GM19452 (cell line): ENCODE measurements at regions not wholly inside any gene's neighbourhood (a gene's known extent, or its start where the extent isn't known, plus 50 kb on each side); places are given as distances from the start of the nearest gene placed in this dataset.

Source experiments
- ATAC-seq: cut with Tn5 transposase; IDR thresholded peaks from one replicate; pipeline ENCODE4 v1.9.1; 2021; ENCODE audit not compliant: unreplicated experiment

DNA sequence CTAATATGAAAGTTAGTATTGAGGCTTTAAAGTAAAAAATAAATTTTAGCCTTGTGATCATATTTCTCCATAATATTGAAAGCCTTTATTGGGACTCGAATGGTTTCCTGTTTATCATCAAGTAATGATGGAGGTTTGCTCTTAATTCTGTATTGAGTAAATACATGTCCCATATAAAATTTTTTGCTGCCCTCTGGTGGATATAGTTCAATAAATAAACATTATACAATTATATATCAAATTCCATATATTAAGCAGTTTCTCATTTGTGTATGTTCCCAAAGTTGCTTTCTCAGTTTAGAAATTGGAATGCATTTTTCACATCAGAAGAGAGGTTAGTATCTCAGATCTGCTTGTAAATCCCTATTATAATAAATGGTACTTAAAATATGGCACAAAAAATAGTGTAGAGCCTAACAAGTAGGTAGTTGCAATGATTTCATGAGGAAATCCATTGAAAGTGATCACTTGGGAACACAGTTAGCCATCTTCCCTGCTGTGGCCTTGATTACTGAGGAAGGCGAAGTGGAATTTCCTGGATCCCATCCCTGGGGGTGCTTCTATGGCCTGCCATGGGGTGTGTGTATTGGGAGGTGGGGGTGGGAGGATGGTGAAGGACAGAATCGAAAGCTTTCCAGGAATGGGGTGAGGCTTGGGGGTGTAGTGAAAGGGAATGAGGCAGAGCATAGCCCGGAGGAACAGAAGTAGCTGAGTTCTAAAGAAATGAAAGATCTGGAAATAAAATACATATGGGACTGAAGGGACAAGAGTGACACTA, 84.1 kb upstream of the C21orf91 start:
- ATAC-seq: no peak

DNA sequence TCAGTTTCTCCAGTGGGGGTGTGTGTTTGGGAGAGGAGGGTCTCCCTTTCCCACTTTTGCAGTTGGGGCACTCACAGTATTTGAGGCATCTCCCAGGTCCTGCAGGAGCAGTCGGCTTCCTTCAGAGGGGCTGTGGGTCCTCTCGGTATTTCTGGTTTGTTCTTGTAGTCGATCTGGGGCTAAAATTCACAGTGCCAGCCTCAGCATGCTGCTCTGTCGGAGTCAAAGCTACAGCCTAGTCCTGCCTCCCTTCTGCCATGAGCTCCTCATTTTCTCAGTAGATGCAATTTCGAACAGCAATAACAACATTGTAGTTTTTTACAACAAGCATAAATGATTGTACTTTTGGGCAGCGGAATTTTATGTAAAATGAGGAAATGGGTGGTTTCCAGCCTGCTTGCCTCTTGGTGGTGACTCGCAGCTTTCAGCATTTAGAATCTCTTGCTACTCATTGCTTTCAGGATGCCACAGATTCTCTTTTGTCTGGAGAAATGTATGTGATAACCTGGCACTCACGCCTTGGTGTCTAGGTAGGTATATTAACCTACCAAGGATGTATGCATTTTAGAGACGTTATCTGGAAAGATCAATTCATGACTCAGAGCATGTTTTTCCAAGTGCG, 82.4 kb upstream of the C21orf91 start:
- ATAC-seq: no peak

DNA sequence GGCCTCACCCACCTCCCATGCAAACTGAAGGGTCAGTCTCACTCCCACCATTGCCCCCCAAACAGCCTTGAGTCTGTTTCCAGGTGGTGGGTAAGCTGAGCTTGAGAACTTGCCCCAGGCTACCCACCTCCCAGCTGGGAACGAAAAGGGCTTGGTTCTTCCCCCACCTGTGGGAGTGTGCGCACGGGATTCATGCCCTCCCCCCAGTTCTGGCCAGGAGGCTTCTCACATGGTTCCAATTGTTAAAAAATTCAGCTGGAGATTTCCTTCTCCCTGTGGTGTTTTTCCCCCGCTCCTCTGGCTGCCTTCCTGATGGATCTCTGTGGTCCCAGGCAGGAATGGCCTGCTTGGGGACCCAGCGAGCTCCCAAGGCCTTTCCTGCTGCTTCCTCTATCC, 81.8 kb upstream of the C21orf91 start:
- ATAC-seq: no peak

DNA sequence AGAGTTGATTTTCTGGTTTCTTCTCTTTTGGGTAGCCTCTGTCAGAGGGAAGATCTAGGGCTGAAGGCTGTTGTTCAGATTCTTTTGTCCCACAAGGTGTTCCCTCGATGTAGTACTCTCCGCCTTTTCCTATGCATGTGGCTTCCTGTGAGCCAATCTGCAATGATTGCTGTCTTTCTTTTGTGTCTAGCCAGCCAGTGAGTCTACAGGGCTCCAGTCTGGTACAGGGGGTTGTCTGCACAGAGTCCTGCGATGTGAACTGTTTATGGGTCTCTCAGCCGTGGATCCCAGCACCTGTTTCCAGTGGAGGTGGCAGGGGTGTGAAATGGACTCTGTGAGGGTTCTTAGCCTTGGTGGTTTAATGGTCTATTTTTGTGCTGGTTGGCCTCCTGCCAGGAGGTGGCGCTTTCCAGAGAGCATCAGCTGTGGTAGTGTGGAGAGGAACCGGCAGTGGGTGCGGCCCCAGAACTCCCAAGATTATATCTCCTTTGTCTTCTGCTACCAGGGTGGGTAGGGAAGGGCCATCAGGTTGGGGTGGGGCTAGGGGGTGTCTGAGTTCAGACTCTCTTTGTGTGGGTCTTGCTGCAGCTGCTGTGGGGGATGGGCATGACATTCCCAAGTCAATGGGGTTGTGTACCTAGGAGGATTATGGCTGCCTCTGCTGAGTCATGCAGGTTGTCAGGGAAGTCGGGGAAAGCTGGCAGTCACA, 81.3 kb upstream of the C21orf91 start:
- no peak for ATAC-seq

DNA sequence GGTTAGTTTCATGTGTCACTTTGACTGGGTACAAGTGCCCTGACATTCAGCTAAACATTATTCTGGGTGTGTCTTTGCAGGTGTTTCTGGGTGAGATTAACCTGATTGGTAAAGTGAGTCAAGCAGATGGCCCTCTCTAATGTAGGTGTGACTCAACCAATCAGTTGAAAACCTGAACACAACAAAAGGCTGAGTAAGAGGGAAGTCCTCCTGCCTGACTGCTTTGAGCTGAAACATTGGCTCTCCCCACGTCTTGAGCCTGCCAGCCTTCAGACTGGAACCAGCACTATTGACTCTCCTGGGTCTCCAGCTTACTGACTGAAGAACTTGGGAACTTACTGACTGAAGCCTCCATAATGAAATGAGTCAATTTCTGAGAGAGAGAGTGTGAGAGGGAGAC, 70.0 kb upstream of the C21orf91 start:
- ATAC-seq: no peak

DNA sequence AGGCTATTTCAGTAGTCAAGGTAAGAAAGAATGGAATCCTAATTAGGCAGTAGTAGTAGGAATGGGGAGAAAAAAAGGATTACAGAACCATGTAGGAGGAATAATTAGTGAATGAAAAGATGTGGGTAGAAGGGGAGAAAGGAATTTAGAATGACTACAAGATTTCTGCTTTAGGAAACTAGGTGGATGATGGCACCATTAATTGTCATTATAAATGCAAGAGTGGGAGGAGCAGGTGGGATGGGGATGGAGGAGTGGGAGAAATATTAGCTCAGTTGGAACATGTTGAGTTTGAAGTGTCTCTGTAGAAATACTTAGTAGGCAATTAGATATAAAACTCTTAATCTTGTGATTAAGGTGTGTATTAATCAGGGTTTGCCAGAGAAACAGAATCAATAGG, 50.0 kb upstream of the C21orf91 start:
- no peak for ATAC-seq
